PC-9 (cell line): ENCODE measurements at regions not wholly inside any gene's neighbourhood (a gene's known extent, or its start where the extent isn't known, plus 50 kb on each side); places are given as distances from the start of the nearest gene placed in this dataset.

Experiments
- CTCF ChIP-seq: fragments of 200-600 bp; sonication (generic); conservative IDR thresholded peaks from 2 replicates; pipeline ENCODE4 v1.6.1; 2017; ENCODE audit warnings: mixed run types, antibody characterized with exemption, mild to moderate bottlenecking, moderate library complexity
- EZH2 ChIP-seq: fragments of 200-600 bp; sonication (generic); IDR thresholded peaks from 2 replicates; pipeline ENCODE4 v1.8.0; 2017; ENCODE audit warnings: antibody characterized with exemption, low read depth

- TF ChIP-seq CTCF (no peak), EZH2 (no peak)
These were observed 235.8 kb upstream of the CDH8 start for GRCh38 chr16:62272035-62272434.
